WTC11 (cell line): ENCODE measurements at regions not wholly inside any gene's neighbourhood (a gene's known extent, or its start where the extent isn't known, plus 50 kb on each side); places are given as distances from the start of the nearest gene placed in this dataset.

Source experiments
- ATAC-seq: fragments of 200-7000 bp; cut with Tn5 transposase; 2 replicates; pipeline ENCODE4 v1.10.0; 2021; ENCODE audit warnings: mild to moderate bottlenecking, moderate library complexity
- CTCF ChIA-PET: fragments of 300-600 bp; sonication (Branson Sonifier 250); formaldehyde crosslinking; loops from one replicate; lab custom pipeline; 2021; ENCODE audit warnings: antibody characterized with exemption; lab: Charles Lee
- POLR2A ChIA-PET: fragments of 350-600 bp; sonication (Branson Sonifier 250); formaldehyde crosslinking; loops from one replicate; lab custom pipeline; 2021; ENCODE audit warnings: antibody characterized with exemption; lab: Charles Lee
- DNase-seq: peaks from one replicate; pipeline ENCODE4 v3.0.0; 2021; ENCODE audit warnings: low spot score
- H3K27ac Mint-ChIP-seq: 2 replicates; pipeline ENCODE4 v1.8.0; 2021; ENCODE audit warnings: mixed read lengths
- H3K27me3 Mint-ChIP-seq: 2 replicates; pipeline ENCODE4 v1.8.0; 2021; ENCODE audit warnings: low read depth, mild to moderate bottlenecking, moderate library complexity, mixed read lengths
- H3K36me3 Mint-ChIP-seq: 2 replicates; pipeline ENCODE4 v1.8.0; 2021; ENCODE audit warnings: mixed read lengths
- H3K4me1 Mint-ChIP-seq: 2 replicates; pipeline ENCODE4 v1.8.0; 2022; ENCODE audit warnings: mixed read lengths
- H3K4me3 Mint-ChIP-seq: 2 replicates; pipeline ENCODE4 v1.8.0; 2021; ENCODE audit warnings: mild to moderate bottlenecking, moderate library complexity, mixed read lengths
- H3K9me3 Mint-ChIP-seq: 2 replicates; pipeline ENCODE4 v1.8.0; 2021; ENCODE audit warnings: mixed read lengths
- CDX4 ChIP-seq: fragments of 250-450 bp; sonication (Bioruptor Pico); IDR thresholded peaks from 2 replicates; pipeline ENCODE4 v1.9.0; 2021; ENCODE audit warnings: moderate library complexity, mild to moderate bottlenecking, inconsistent platforms, borderline replicate concordance
- CREB1 ChIP-seq: sonication (generic); formaldehyde crosslinking; IDR thresholded peaks from 2 replicates; pipeline ENCODE4 v1.8.0; 2023; ENCODE audit warnings: mild to moderate bottlenecking, missing genetic modification reagents
- CTCF ChIP-seq: fragments of 200-600 bp; IDR thresholded peaks from 2 replicates; pipeline ENCODE4 v1.8.0; 2022; ENCODE audit warnings: antibody characterized with exemption
- ESRRA ChIP-seq: sonication (generic); formaldehyde crosslinking; IDR thresholded peaks from 2 replicates; pipeline ENCODE4 v1.8.1; 2022; ENCODE audit warnings: mild to moderate bottlenecking, missing genetic modification reagents, borderline replicate concordance
- GRHL2 ChIP-seq: fragments of 250-450 bp; sonication (Bioruptor Pico); IDR thresholded peaks from 2 replicates; pipeline ENCODE4 v1.8.0; 2022; ENCODE audit warnings: mild to moderate bottlenecking, moderate library complexity; ENCODE audit not compliant: insufficient replicate concordance, severe bottlenecking
- HMGA2 ChIP-seq: fragments of 250-450 bp; sonication (Bioruptor Pico); IDR thresholded peaks from 2 replicates; pipeline ENCODE4 v1.4.0; 2021; ENCODE audit warnings: mild to moderate bottlenecking, moderate library complexity
- IRF2 ChIP-seq: sonication (generic); formaldehyde crosslinking; IDR thresholded peaks from 2 replicates; pipeline ENCODE4 v1.8.0; 2022; ENCODE audit warnings: low read depth, missing genetic modification reagents, borderline replicate concordance
- NFATC4 ChIP-seq: fragments of 250-450 bp; sonication (Bioruptor Pico); IDR thresholded peaks from 2 replicates; pipeline ENCODE4 v1.9.0; 2021; ENCODE audit warnings: mild to moderate bottlenecking
- NR1H2 ChIP-seq: sonication (generic); formaldehyde crosslinking; IDR thresholded peaks from 2 replicates; pipeline ENCODE4 v1.9.0; 2021; ENCODE audit warnings: mild to moderate bottlenecking, moderate library complexity, missing genetic modification reagents
- PRDM15 ChIP-seq: sonication (generic); formaldehyde crosslinking; IDR thresholded peaks from 2 replicates; pipeline ENCODE4 v1.8.0; 2022; ENCODE audit warnings: missing genetic modification reagents
- SMAD3 ChIP-seq: sonication (generic); formaldehyde crosslinking; IDR thresholded peaks from 2 replicates; pipeline ENCODE4 v1.8.0; 2022; ENCODE audit warnings: missing genetic modification reagents, mild to moderate bottlenecking, borderline replicate concordance
- USF1 ChIP-seq: sonication (generic); formaldehyde crosslinking; IDR thresholded peaks from 2 replicates; pipeline ENCODE4 v1.8.0; 2022; ENCODE audit warnings: mild to moderate bottlenecking, missing genetic modification reagents
- USF2 ChIP-seq: sonication (generic); formaldehyde crosslinking; IDR thresholded peaks from 2 replicates; pipeline ENCODE4 v1.8.1; 2023; ENCODE audit warnings: mild to moderate bottlenecking, missing genetic modification reagents, moderate library complexity
- ZNF138 ChIP-seq: sonication (generic); formaldehyde crosslinking; conservative IDR thresholded peaks from 2 replicates; pipeline ENCODE4 v1.8.1; 2022; ENCODE audit warnings: mild to moderate bottlenecking, moderate library complexity, missing genetic modification reagents
- ZNF232 ChIP-seq: sonication (generic); formaldehyde crosslinking; IDR thresholded peaks from 2 replicates; pipeline ENCODE4 v1.8.0; 2022; ENCODE audit warnings: mild to moderate bottlenecking, missing genetic modification reagents
- ZNF532 ChIP-seq: fragments of 250-450 bp; sonication (Bioruptor Pico); IDR thresholded peaks from 2 replicates; pipeline ENCODE4 v1.9.0; 2021; ENCODE audit warnings: mild to moderate bottlenecking, borderline replicate concordance
- ZNF671 ChIP-seq: fragments of 250-450 bp; sonication (Bioruptor Pico); IDR thresholded peaks from 2 replicates; pipeline ENCODE4 v1.8.0; 2021; ENCODE audit warnings: mild to moderate bottlenecking

- Mint-ChIP-seq H3K27ac (no peak overlapping the region), H3K9me3 (no peaks in the 10 kb centered on the region), H3K27me3 (no peaks in the 10 kb centered on the region), H3K4me1 (peaks cover 15% of the 10 kb centered on the region), H3K36me3 (no peaks in the 10 kb centered on the region), H3K4me3 (no peak overlapping the region)
- ATAC-seq = peak; percentile 61
- ChIA-PET CTCF (interaction anchor here (3.7 kb wide), 1 partner anchor 12 kb away, joined by 19 read pairs; no protein-coding TSS in a partner anchor), POLR2A (no interaction called here)
- TF ChIP-seq ZNF671 (CRISPR knock-in tag) (no peak), GRHL2 (CRISPR knock-in tag) (no peak), SMAD3 (CRISPR knock-in tag) (no peak), NFATC4 (CRISPR knock-in tag) (no peak), PRDM15 (no peak), NR1H2 (CRISPR knock-in tag) (no peak), ZNF232 (CRISPR knock-in tag) (no peak), IRF2 (CRISPR knock-in tag) (no peak), CREB1 (no peak), ZNF532 (CRISPR knock-in tag) (no peak), HMGA2 (no peak), ZNF138 (CRISPR knock-in tag) (no peak), USF1 (CRISPR knock-in tag) (no peak), CDX4 (CRISPR knock-in tag) (no peak), CTCF (no peak), USF2 (CRISPR knock-in tag) (no peak), ESRRA (CRISPR knock-in tag) (no peak)
- DNase-seq = no peak
Observed at GRCh38 chr12:74790931-74791330, 253.3 kb downstream of the ATXN7L3B start.
